ENCODE measurements at regions not wholly inside any gene's neighbourhood (a gene's known extent, or its start where the extent isn't known, plus 50 kb on each side); places are given as distances from the start of the nearest gene placed in this dataset.

GRCh38 chr5:4405614-4406219 is 734.4 kb upstream of the ADAMTS16 start:
- TF ChIP-seq, protein P1, sequence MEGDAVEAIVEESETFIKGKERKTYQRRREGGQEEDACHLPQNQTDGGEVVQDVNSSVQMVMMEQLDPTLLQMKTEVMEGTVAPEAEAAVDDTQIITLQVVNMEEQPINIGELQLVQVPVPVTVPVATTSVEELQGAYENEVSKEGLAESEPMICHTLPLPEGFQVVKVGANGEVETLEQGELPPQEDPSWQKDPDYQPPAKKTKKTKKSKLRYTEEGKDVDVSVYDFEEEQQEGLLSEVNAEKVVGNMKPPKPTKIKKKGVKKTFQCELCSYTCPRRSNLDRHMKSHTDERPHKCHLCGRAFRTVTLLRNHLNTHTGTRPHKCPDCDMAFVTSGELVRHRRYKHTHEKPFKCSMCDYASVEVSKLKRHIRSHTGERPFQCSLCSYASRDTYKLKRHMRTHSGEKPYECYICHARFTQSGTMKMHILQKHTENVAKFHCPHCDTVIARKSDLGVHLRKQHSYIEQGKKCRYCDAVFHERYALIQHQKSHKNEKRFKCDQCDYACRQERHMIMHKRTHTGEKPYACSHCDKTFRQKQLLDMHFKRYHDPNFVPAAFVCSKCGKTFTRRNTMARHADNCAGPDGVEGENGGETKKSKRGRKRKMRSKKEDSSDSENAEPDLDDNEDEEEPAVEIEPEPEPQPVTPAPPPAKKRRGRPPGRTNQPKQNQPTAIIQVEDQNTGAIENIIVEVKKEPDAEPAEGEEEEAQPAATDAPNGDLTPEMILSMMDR (IDR thresholded peaks at IDR 0.05; ENCODE audit: extremely low read depth in 1 of 2, insufficient read depth in 1 of 2, low read depth in 1 of 2, low read length in 2 of 2), result no peak
- TF ChIP-seq EZH2 (IDR thresholded peaks at IDR 0.05; ENCODE audit: borderline replicate concordance, low read depth, low read length, severe bottlenecking) (no peak), POLR2A (IDR thresholded peaks at IDR 0.05; ENCODE audit: low read depth, low read length) (no peak), FOS (IDR thresholded peaks at IDR 0.05; ENCODE audit: borderline replicate concordance, insufficient read depth, low read length) (no peak), JUN (IDR thresholded peaks at IDR 0.05; ENCODE audit: borderline replicate concordance, insufficient read depth, insufficient read length, low read depth) (no peak), MYC (IDR thresholded peaks at IDR 0.05; ENCODE audit: low read depth, low read length) (no peak), POLR2AphosphoS5 (IDR thresholded peaks at IDR 0.05; ENCODE audit: insufficient read depth, low read depth, low read length) (no peak), GATA2 (IDR thresholded peaks at IDR 0.05; ENCODE audit: insufficient read depth, insufficient read length, low read depth, low read length) (no peak)
- TF ChIP-seq, protein P2, sequence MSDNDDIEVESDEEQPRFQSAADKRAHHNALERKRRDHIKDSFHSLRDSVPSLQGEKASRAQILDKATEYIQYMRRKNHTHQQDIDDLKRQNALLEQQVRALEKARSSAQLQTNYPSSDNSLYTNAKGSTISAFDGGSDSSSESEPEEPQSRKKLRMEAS (IDR thresholded peaks at IDR 0.05; ENCODE audit: insufficient read depth, insufficient read length), result no peak
- BruUV-seq (replicated peaks), result no TSS peak
- H3K9me3 ChIP-seq (replicated peaks; ENCODE audit: control insufficient read depth, insufficient read depth, low read length), result peaks cover 21% of the 10 kb centered on the region
- POLR2A ChIA-PET, result no interaction called here
- DNase-seq (ENCODE audit: low read depth, low spot score), result no peak
- H2AFZ ChIP-seq (ENCODE audit: low read depth, low read length), result no peak overlapping the region
- H3K27ac ChIP-seq (ENCODE audit: insufficient read depth, low read depth, low read length), result no peak overlapping the region
- dilution Hi-C loops (cut with MboI; ENCODE audit: extremely low pct_ligation_motif_present, low sequenced_read_pairs) (no loop called here), intact Hi-C loops (cut with micrococcal nuclease) (no loop called here)
- no peaks in the 10 kb centered on the region for H3K4me1 ChIP-seq (ENCODE audit: control insufficient read depth, extremely low read depth, insufficient read depth, low read length)
- no peak overlapping the region for H3K4me3 ChIP-seq (replicated peaks in 1 of 3; ENCODE audit: insufficient read depth in 1 of 3, low read depth in 1 of 3, low read length in 3 of 3)
- H3K27me3 ChIP-seq (ENCODE audit: control insufficient read depth in 2 of 2, insufficient read depth in 2 of 2, low read length in 2 of 2), result no peaks in the 10 kb centered on the region
- no peaks in the 10 kb centered on the region for H4K20me1 ChIP-seq (replicated peaks; ENCODE audit: control insufficient read depth, extremely low read depth, insufficient read depth, low read length)
- H3K36me3 ChIP-seq (ENCODE audit: control insufficient read depth in 2 of 2, extremely low read depth in 1 of 2, insufficient read depth in 2 of 2, low read length in 2 of 2), result no peaks in the 10 kb centered on the region
- no peak overlapping the region for H3K4me2 ChIP-seq (ENCODE audit: insufficient read depth, low read length)
- H3K79me2 ChIP-seq (ENCODE audit: control insufficient read depth, insufficient read depth, low read length), result no peaks in the 10 kb centered on the region
- CTCF ChIA-PET, result no interaction called here
- H3K9ac ChIP-seq (replicated peaks; ENCODE audit: extremely low read depth, insufficient read depth, low read length), result no peak overlapping the region
- FAIRE-seq, result no peak
- H3K9me1 ChIP-seq (replicated peaks; ENCODE audit: control insufficient read depth, extremely low read depth, insufficient read depth, low read length), result no peaks in the 10 kb centered on the region
